ENCODE measurements at regions not wholly inside any gene's neighbourhood (a gene's known extent, or its start where the extent isn't known, plus 50 kb on each side); places are given as distances from the start of the nearest gene placed in this dataset.

DNA sequence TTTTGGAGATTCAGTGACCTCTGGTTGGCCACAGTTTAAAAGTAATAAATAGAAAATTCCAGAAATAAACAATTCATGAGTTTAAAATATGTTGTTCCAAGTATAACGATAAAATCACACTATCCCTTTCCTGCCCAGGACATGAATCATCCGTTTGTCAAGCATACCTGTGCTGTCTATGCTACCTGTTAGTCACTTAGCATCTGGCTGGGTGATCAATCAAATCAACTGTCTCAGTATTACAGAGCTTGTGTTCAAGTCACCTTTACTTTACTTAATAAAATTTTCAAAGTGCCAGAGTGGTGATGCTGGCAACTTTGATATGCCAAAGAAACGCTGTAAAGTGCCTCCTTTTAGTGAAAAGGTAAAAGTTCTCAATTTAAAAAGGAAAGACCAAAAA is 979.5 kb upstream of the NDST4 start:
- H3K4me2 ChIP-seq (ENCODE audit: insufficient read depth, low read length, poor library complexity, severe bottlenecking): no peak overlapping the region
- no CpG with 5 or more reads among the region's 3 CpGs for WGBS, 2 donors (ENCODE audit: extremely low coverage in 2 of 2, insufficient read length in 2 of 2, insufficient replicate concordance in 1 of 2)
- no peak overlapping the region for H3K4me3 ChIP-seq (ENCODE audit: low read length in 2 of 2)
- H3K79me1 ChIP-seq (ENCODE audit: low read depth, low read length): no peaks in the 10 kb centered on the region
- no peak for DNase-seq (ENCODE audit: low spot score)
- H3K4me1 ChIP-seq (ENCODE audit: control insufficient read depth in 2 of 2, insufficient read depth in 1 of 2, low read depth in 1 of 2, low read length in 2 of 2): peaks cover 0 to 2% of the 10 kb centered on the region in 2 donors
- H3K9ac ChIP-seq (ENCODE audit: low read depth, low read length, poor library complexity): no peak overlapping the region
- H2AFZ ChIP-seq (ENCODE audit: low read length): no peak overlapping the region
- no peak overlapping the region for H2BK5ac ChIP-seq (ENCODE audit: low read length)
- no peak overlapping the region for H3K4ac ChIP-seq (ENCODE audit: low read length)
- H2AK5ac ChIP-seq (ENCODE audit: low read depth, low read length): no peak overlapping the region
- no peaks in the 10 kb centered on the region for H3K27me3 ChIP-seq (ENCODE audit: control insufficient read depth in 3 of 3, insufficient read depth in 3 of 3, low read depth in 1 of 3, low read length in 3 of 3)
- no peak overlapping the region for H2BK12ac ChIP-seq (ENCODE audit: low read length)
- H3K27ac ChIP-seq (replicated peaks; ENCODE audit: low read length): no peak overlapping the region
- peaks cover 0 to 3% of the 10 kb centered on the region in 2 donors for H3K9me3 ChIP-seq (replicated peaks in 1 of 2; ENCODE audit: control insufficient read depth in 2 of 2, insufficient read depth in 1 of 2, low read depth in 1 of 2, low read length in 2 of 2)
- no peak overlapping the region for H3K14ac ChIP-seq (ENCODE audit: low read length)
- H2BK15ac ChIP-seq (ENCODE audit: low read length): no peak overlapping the region
- H3K23ac ChIP-seq (ENCODE audit: low read depth, low read length, poor library complexity): no peak overlapping the region
- H4K91ac ChIP-seq (ENCODE audit: low read depth, low read length, poor library complexity): no peak overlapping the region
- no peak overlapping the region for H4K8ac ChIP-seq (ENCODE audit: low read depth, low read length)
- H3K36me3 ChIP-seq (replicated peaks in 1 of 2; ENCODE audit: control insufficient read depth in 2 of 2, insufficient read depth in 2 of 2, low read length in 2 of 2): no peaks in the 10 kb centered on the region
- no peak overlapping the region for H2BK120ac ChIP-seq (ENCODE audit: low read depth, low read length)
- H3K18ac ChIP-seq (ENCODE audit: low read length): no peak overlapping the region

DNA sequence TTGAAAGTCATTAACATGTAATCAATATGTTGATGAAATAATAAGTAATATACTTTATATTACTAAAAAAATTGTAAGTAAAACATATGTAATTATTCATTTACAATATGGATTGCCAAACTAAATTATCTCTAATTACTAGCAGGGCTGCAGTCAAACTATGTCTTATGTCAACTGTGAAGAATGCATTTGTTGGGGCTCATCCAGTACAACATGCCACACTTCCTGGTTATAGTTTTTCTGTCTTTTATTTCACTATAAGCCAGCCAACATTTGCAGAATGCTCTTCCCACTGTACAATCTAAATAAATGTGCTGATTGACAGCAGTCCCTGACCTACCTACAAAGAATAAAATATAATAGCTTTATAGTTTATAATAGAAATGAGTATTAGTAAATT is 975.4 kb upstream of the NDST4 start:
- Histone ChIP-seq H4K8ac (ENCODE audit: low read depth, low read length) (no peak overlapping the region), H3K27me3 (ENCODE audit: control insufficient read depth in 3 of 3, insufficient read depth in 3 of 3, low read depth in 1 of 3, low read length in 3 of 3) (no peaks in the 10 kb centered on the region), H3K27ac (replicated peaks; ENCODE audit: low read length) (no peak overlapping the region), H2AK5ac (ENCODE audit: low read depth, low read length) (no peak overlapping the region), H3K36me3 (replicated peaks in 1 of 2; ENCODE audit: control insufficient read depth in 2 of 2, insufficient read depth in 2 of 2, low read length in 2 of 2) (no peaks in the 10 kb centered on the region), H4K91ac (ENCODE audit: low read depth, low read length, poor library complexity) (no peak overlapping the region), H2AFZ (ENCODE audit: low read length) (no peak overlapping the region), H2BK5ac (ENCODE audit: low read length) (no peak overlapping the region), H2BK12ac (ENCODE audit: low read length) (no peak overlapping the region), H3K4me3 (ENCODE audit: low read length in 2 of 2) (no peak overlapping the region), H3K14ac (ENCODE audit: low read length) (no peak overlapping the region), H3K9me3 (replicated peaks in 1 of 2; ENCODE audit: control insufficient read depth in 2 of 2, insufficient read depth in 1 of 2, low read depth in 1 of 2, low read length in 2 of 2) (no peaks in the 10 kb centered on the region), H3K18ac (ENCODE audit: low read length) (no peak overlapping the region), H3K4me2 (ENCODE audit: insufficient read depth, low read length, poor library complexity, severe bottlenecking) (no peak overlapping the region), H3K4ac (ENCODE audit: low read length) (no peak overlapping the region), H3K23ac (ENCODE audit: low read depth, low read length, poor library complexity) (no peak overlapping the region), H3K9ac (ENCODE audit: low read depth, low read length, poor library complexity) (no peak overlapping the region), H3K4me1 (ENCODE audit: control insufficient read depth in 2 of 2, insufficient read depth in 1 of 2, low read depth in 1 of 2, low read length in 2 of 2) (no peaks in the 10 kb centered on the region), H2BK15ac (ENCODE audit: low read length) (no peak overlapping the region), H3K79me1 (ENCODE audit: low read depth, low read length) (no peaks in the 10 kb centered on the region), H2BK120ac (ENCODE audit: low read depth, low read length) (no peak overlapping the region)
- DNase-seq (ENCODE audit: low spot score): no peak

GRCh38 chr4:116082808-116083366 is 969.5 kb upstream of the NDST4 start:
- Histone ChIP-seq H3K9ac (ENCODE audit: low read depth, low read length, poor library complexity) (no peak overlapping the region), H4K8ac (ENCODE audit: low read depth, low read length) (no peak overlapping the region), H3K27me3 (ENCODE audit: control insufficient read depth in 3 of 3, insufficient read depth in 3 of 3, low read depth in 1 of 3, low read length in 3 of 3) (no peaks in the 10 kb centered on the region), H3K9me3 (replicated peaks in 1 of 2; ENCODE audit: control insufficient read depth in 2 of 2, insufficient read depth in 1 of 2, low read depth in 1 of 2, low read length in 2 of 2) (no peaks in the 10 kb centered on the region), H3K14ac (ENCODE audit: low read length) (no peak overlapping the region), H2BK5ac (ENCODE audit: low read length) (no peak overlapping the region), H3K4me2 (ENCODE audit: insufficient read depth, low read length, poor library complexity, severe bottlenecking) (no peak overlapping the region), H2BK15ac (ENCODE audit: low read length) (no peak overlapping the region), H3K27ac (replicated peaks; ENCODE audit: low read length) (no peak overlapping the region), H3K36me3 (replicated peaks in 1 of 2; ENCODE audit: control insufficient read depth in 2 of 2, insufficient read depth in 2 of 2, low read length in 2 of 2) (no peaks in the 10 kb centered on the region), H3K4me3 (ENCODE audit: low read length in 2 of 2) (no peak overlapping the region), H2BK12ac (ENCODE audit: low read length) (no peak overlapping the region), H3K4me1 (ENCODE audit: control insufficient read depth in 2 of 2, insufficient read depth in 1 of 2, low read depth in 1 of 2, low read length in 2 of 2) (no peaks in the 10 kb centered on the region), H3K4ac (ENCODE audit: low read length) (no peak overlapping the region), H2AK5ac (ENCODE audit: low read depth, low read length) (no peak overlapping the region), H3K23ac (ENCODE audit: low read depth, low read length, poor library complexity) (no peak overlapping the region), H2AFZ (ENCODE audit: low read length) (no peak overlapping the region), H3K79me1 (ENCODE audit: low read depth, low read length) (no peaks in the 10 kb centered on the region), H3K18ac (ENCODE audit: low read length) (no peak overlapping the region), H2BK120ac (ENCODE audit: low read depth, low read length) (no peak overlapping the region), H4K91ac (ENCODE audit: low read depth, low read length, poor library complexity) (no peak overlapping the region)
- no peak for DNase-seq (ENCODE audit: low spot score)
- WGBS, 2 donors (ENCODE audit: extremely low coverage in 2 of 2, insufficient read length in 2 of 2, insufficient replicate concordance in 1 of 2): no CpG with 5 or more reads among the region's 5 CpGs

GRCh38 chr4:116073051-116073450 is 959.6 kb upstream of the NDST4 start:
- Histone ChIP-seq H3K36me3 (replicated peaks in 1 of 2; ENCODE audit: control insufficient read depth in 2 of 2, insufficient read depth in 2 of 2, low read length in 2 of 2) (no peaks in the 10 kb centered on the region), H2AFZ (ENCODE audit: low read length) (no peak overlapping the region), H3K4me3 (ENCODE audit: low read length in 2 of 2) (no peak overlapping the region), H3K18ac (ENCODE audit: low read length) (no peak overlapping the region), H3K27me3 (ENCODE audit: control insufficient read depth in 3 of 3, insufficient read depth in 3 of 3, low read depth in 1 of 3, low read length in 3 of 3) (no peaks in the 10 kb centered on the region), H3K9me3 (replicated peaks in 1 of 2; ENCODE audit: control insufficient read depth in 2 of 2, insufficient read depth in 1 of 2, low read depth in 1 of 2, low read length in 2 of 2) (no peaks in the 10 kb centered on the region), H3K14ac (ENCODE audit: low read length) (no peak overlapping the region), H2BK120ac (ENCODE audit: low read depth, low read length) (no peak overlapping the region), H4K8ac (ENCODE audit: low read depth, low read length) (no peak overlapping the region), H4K91ac (ENCODE audit: low read depth, low read length, poor library complexity) (no peak overlapping the region), H3K4me2 (ENCODE audit: insufficient read depth, low read length, poor library complexity, severe bottlenecking) (no peak overlapping the region), H3K9ac (ENCODE audit: low read depth, low read length, poor library complexity) (no peak overlapping the region), H2BK5ac (ENCODE audit: low read length) (no peak overlapping the region), H3K27ac (replicated peaks; ENCODE audit: low read length) (no peak overlapping the region), H3K4ac (ENCODE audit: low read length) (no peak overlapping the region), H3K4me1 (ENCODE audit: control insufficient read depth in 2 of 2, insufficient read depth in 1 of 2, low read depth in 1 of 2, low read length in 2 of 2) (no peaks in the 10 kb centered on the region), H2BK12ac (ENCODE audit: low read length) (no peak overlapping the region), H3K23ac (ENCODE audit: low read depth, low read length, poor library complexity) (no peak overlapping the region), H2AK5ac (ENCODE audit: low read depth, low read length) (no peak overlapping the region), H2BK15ac (ENCODE audit: low read length) (no peak overlapping the region), H3K79me1 (ENCODE audit: low read depth, low read length) (no peaks in the 10 kb centered on the region)
- DNase-seq (ENCODE audit: low spot score): no peak
- no CpG with 5 or more reads among the region's 1 CpG for WGBS, 2 donors (ENCODE audit: extremely low coverage in 2 of 2, insufficient read length in 2 of 2, insufficient replicate concordance in 1 of 2)

Measured in neuronal stem cell (in vitro differentiated cells).